GM12878 (cell line): ENCODE measurements at regions not wholly inside any gene's neighbourhood (a gene's known extent, or its start where the extent isn't known, plus 50 kb on each side); places are given as distances from the start of the nearest gene placed in this dataset.

Source experiments
- CREB1 ChIP-seq: IDR thresholded peaks from 2 replicates; pipeline ENCODE4 v1.6.1; 2012; ENCODE audit warnings: low read depth, mild to moderate bottlenecking, inconsistent platforms
- EZH2 ChIP-seq: IDR thresholded peaks from 2 replicates; pipeline ENCODE4 v1.6.1; 2012; ENCODE audit warnings: low read depth, mild to moderate bottlenecking, control low read depth, inconsistent platforms, low read length, borderline replicate concordance; ENCODE audit not compliant: control insufficient read depth
- FOXM1 ChIP-seq: IDR thresholded peaks from 2 replicates; pipeline ENCODE4 v1.6.1; 2012; ENCODE audit warnings: low read depth, mild to moderate bottlenecking, inconsistent platforms, low read length, moderate library complexity
- PAX5 ChIP-seq: IDR thresholded peaks from 2 replicates; pipeline ENCODE4 v1.6.1; 2011; ENCODE audit warnings: low read depth, low read length, borderline replicate concordance
- PBX3 ChIP-seq: IDR thresholded peaks from 2 replicates; pipeline ENCODE4 v1.6.1; 2011; ENCODE audit warnings: mild to moderate bottlenecking, low read depth, low read length, moderate library complexity; ENCODE audit not compliant: insufficient replicate concordance
- POLR2A ChIP-seq: IDR thresholded peaks from 2 replicates; pipeline ENCODE4 v1.6.1; 2011; ENCODE audit warnings: low read depth, mild to moderate bottlenecking, low read length
- POLR2AphosphoS2 ChIP-seq: IDR thresholded peaks from 2 replicates; pipeline ENCODE4 v1.6.1; 2011; ENCODE audit warnings: low read depth, mild to moderate bottlenecking, low read length, improper control_type of control experiment, moderate library complexity
- ZNF274 ChIP-seq: IDR thresholded peaks from one replicate; pipeline ENCODE4 v1.8.0; 2011; ENCODE audit not compliant: insufficient read length, insufficient read depth
- ZZZ3 ChIP-seq: IDR thresholded peaks from 2 replicates; pipeline ENCODE4 v1.6.1; 2011; ENCODE audit warnings: low read depth; ENCODE audit not compliant: control insufficient read depth, insufficient read length
- TF ChIP-seq, protein P1 (sequence below), 3 experiments: IDR thresholded peaks in 2 of 3; conservative IDR thresholded peaks in 1 of 3; 2 replicates each; pipeline ENCODE4 v1.5.1; 2011; ENCODE audit warnings: low read depth in 3 of 3, low read length in 3 of 3, mild to moderate bottlenecking in 3 of 3, control low read depth in 2 of 3, moderate library complexity in 2 of 3, inconsistent platforms in 1 of 3, mixed read lengths in 1 of 3; ENCODE audit not compliant: control insufficient read depth in 2 of 3, insufficient read depth in 1 of 3; ENCODE audit errors: extremely low read depth in 1 of 3

DNA sequence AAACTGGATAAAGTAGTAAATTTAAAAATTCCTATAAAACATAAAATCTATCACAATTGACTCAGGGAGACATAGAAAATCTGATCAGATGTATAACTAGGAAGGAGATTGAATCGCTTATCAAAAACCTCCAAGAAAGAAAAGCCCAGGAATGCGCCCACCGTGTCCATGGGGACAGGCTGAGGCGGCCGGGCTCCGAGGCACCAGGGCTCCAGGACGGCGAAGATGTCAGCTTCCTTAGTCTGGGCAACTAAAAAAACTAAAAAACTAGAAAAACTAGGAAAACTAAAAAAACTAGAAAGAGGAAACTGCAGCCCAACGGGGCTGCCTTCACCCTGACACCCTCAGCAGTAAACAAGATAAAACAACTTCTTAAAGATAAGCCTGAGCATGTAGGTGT lies 229.0 kb upstream of the RAB4A start:
- TF ChIP-seq POLR2AphosphoS2 (no peak), CREB1 (no peak), ZNF274 (no peak), PAX5 (no peak), ZZZ3 (no peak), PBX3 (no peak), EZH2 (no peak), POLR2A (no peak), FOXM1 (no peak)
- TF ChIP-seq, protein P1, sequence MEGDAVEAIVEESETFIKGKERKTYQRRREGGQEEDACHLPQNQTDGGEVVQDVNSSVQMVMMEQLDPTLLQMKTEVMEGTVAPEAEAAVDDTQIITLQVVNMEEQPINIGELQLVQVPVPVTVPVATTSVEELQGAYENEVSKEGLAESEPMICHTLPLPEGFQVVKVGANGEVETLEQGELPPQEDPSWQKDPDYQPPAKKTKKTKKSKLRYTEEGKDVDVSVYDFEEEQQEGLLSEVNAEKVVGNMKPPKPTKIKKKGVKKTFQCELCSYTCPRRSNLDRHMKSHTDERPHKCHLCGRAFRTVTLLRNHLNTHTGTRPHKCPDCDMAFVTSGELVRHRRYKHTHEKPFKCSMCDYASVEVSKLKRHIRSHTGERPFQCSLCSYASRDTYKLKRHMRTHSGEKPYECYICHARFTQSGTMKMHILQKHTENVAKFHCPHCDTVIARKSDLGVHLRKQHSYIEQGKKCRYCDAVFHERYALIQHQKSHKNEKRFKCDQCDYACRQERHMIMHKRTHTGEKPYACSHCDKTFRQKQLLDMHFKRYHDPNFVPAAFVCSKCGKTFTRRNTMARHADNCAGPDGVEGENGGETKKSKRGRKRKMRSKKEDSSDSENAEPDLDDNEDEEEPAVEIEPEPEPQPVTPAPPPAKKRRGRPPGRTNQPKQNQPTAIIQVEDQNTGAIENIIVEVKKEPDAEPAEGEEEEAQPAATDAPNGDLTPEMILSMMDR (IDR thresholded peaks at IDR 0.05 in 2 of 3, conservative IDR thresholded peaks at IDR 0.05 in 1 of 3; ENCODE audit: control insufficient read depth in 2 of 3, extremely low read depth in 1 of 3, insufficient read depth in 1 of 3, low read depth in 3 of 3, low read length in 3 of 3), result no peak
